Upper lobe of right lung (tissue), 1 donor: ENCODE measurements at regions not wholly inside any gene's neighbourhood (a gene's known extent, or its start where the extent isn't known, plus 50 kb on each side); places are given as distances from the start of the nearest gene placed in this dataset.

ENCODE experiments used
- ATAC-seq: fragments of 200-7000 bp; cut with Tn5 transposase; one replicate; pipeline ENCODE4 v1.9.1; 2020; ENCODE audit warnings: mild to moderate bottlenecking, moderate library complexity
- DNase-seq: peaks from one replicate; pipeline ENCODE4 v3.0.0-alpha.2; 2020
- H3K27ac ChIP-seq: fragments of 200-600 bp; one replicate; pipeline ENCODE4 v1.8.0; 2022
- H3K27me3 ChIP-seq: fragments of 200-600 bp; one replicate; pipeline ENCODE4 v1.8.0; 2022; ENCODE audit warnings: mild to moderate bottlenecking
- H3K36me3 ChIP-seq: fragments of 200-600 bp; one replicate; pipeline ENCODE4 v1.8.0; 2022
- H3K4me1 ChIP-seq: fragments of 200-600 bp; one replicate; pipeline ENCODE4 v1.8.0; 2022
- H3K4me3 ChIP-seq: fragments of 200-600 bp; one replicate; pipeline ENCODE4 v1.8.0; 2022; ENCODE audit warnings: mild to moderate bottlenecking
- H3K9me3 ChIP-seq: fragments of 200-600 bp; one replicate; pipeline ENCODE4 v1.8.0; 2022
- CTCF ChIP-seq: fragments of 200-600 bp; IDR thresholded peaks from one replicate; pipeline ENCODE4 v1.8.0; 2022; ENCODE audit warnings: antibody characterized with exemption
- intact Hi-C: fragments of 100-400 bp; cut with DNase I; formaldehyde crosslinking; loops from one replicate; pipeline ENCODE4 v1.11.0; 2022
- donor health status: DM: no; HTN: yes; CAD: no; lungs with severe emphysema.

- ATAC-seq = no peak
- TF ChIP-seq CTCF = no peak
These were observed 912.6 kb upstream of the LCORL start for GRCh38 chr4:18934197-18934596.

GRCh38 chr4:18932730-18933339 is 911.3 kb upstream of the LCORL start:
- Histone ChIP-seq H3K27me3 (no peaks in the 10 kb centered on the region), H3K36me3 (no peaks in the 10 kb centered on the region), H3K4me1 (no peaks in the 10 kb centered on the region), H3K27ac (no peak overlapping the region), H3K9me3 (no peaks in the 10 kb centered on the region), H3K4me3 (no peak overlapping the region)
- TF ChIP-seq CTCF = no peak
- ATAC-seq (no peak), DNase-seq (no peak)
- intact Hi-C loops = no loop called here

More at GRCh38 chr4:18934197-18934596, 912.6 kb upstream of the LCORL start:
- no peaks in the 10 kb centered on the region for H3K36me3 ChIP-seq
- no peak overlapping the region for H3K4me3 ChIP-seq
- H3K27ac ChIP-seq = no peak overlapping the region
- intact Hi-C loops = no loop called here
- no peak for DNase-seq
- H3K9me3 ChIP-seq = no peaks in the 10 kb centered on the region
- no peaks in the 10 kb centered on the region for H3K4me1 ChIP-seq
- no peaks in the 10 kb centered on the region for H3K27me3 ChIP-seq

- no peak for ATAC-seq
- TF ChIP-seq CTCF = no peak
- H3K27ac ChIP-seq = no peak overlapping the region
These were observed 910.3 kb upstream of the LCORL start for GRCh38 chr4:18931643-18932377.

GRCh38 chr4:18930487-18930886 is 908.9 kb upstream of the LCORL start:
- no peak for ATAC-seq
- no peaks in the 10 kb centered on the region for H3K36me3 ChIP-seq
- no peaks in the 10 kb centered on the region for H3K9me3 ChIP-seq
- H3K27me3 ChIP-seq = no peaks in the 10 kb centered on the region
- no peaks in the 10 kb centered on the region for H3K4me1 ChIP-seq
- intact Hi-C loops = no loop called here
- no peak for TF ChIP-seq CTCF
- no peak for DNase-seq
- no peak overlapping the region for H3K4me3 ChIP-seq
- H3K27ac ChIP-seq = no peak overlapping the region

More at GRCh38 chr4:18931643-18932377, 910.3 kb upstream of the LCORL start:
- Histone ChIP-seq H3K4me1 (no peaks in the 10 kb centered on the region), H3K27me3 (no peaks in the 10 kb centered on the region), H3K36me3 (no peaks in the 10 kb centered on the region), H3K4me3 (no peak overlapping the region), H3K9me3 (no peaks in the 10 kb centered on the region)
- DNase-seq = no peak
- intact Hi-C loops = no loop called here

GRCh38 chr4:18923496-18924161 is 902.1 kb upstream of the LCORL start:
- no peaks in the 10 kb centered on the region for H3K27me3 ChIP-seq
- intact Hi-C loops = no loop called here
- DNase-seq = no peak
- H3K9me3 ChIP-seq = no peaks in the 10 kb centered on the region
- no peak overlapping the region for H3K27ac ChIP-seq
- H3K4me3 ChIP-seq = no peak overlapping the region
- TF ChIP-seq CTCF = no peak
- H3K36me3 ChIP-seq = no peaks in the 10 kb centered on the region
- no peaks in the 10 kb centered on the region for H3K4me1 ChIP-seq
- ATAC-seq = no peak
